ENCODE measurements at regions not wholly inside any gene's neighbourhood (a gene's known extent, or its start where the extent isn't known, plus 50 kb on each side); places are given as distances from the start of the nearest gene placed in this dataset.

- DNase-seq, result no peak
These were observed 274.4 kb downstream of the CSNK1G3 start for GRCh38 chr5:123786411-123786810.

- peak; percentile 15 for DNase-seq
These were observed 273.4 kb downstream of the CSNK1G3 start for GRCh38 chr5:123785162-123786071.

GRCh38 chr5:123783421-123783820 is 271.4 kb downstream of the CSNK1G3 start:
- DNase-seq, result no peak

- no peak for DNase-seq
These were observed 266.7 kb downstream of the CSNK1G3 start for GRCh38 chr5:123778641-123779040.

GRCh38 chr5:123776761-123777160 is 264.8 kb downstream of the CSNK1G3 start:
- DNase-seq, result no peak

GRCh38 chr5:123771715-123772114 is 259.7 kb downstream of the CSNK1G3 start:
- no peak for DNase-seq

GRCh38 chr5:123763201-123763600 is 251.2 kb downstream of the CSNK1G3 start:
- no peak for DNase-seq

GRCh38 chr5:123756816-123757215 is 244.8 kb downstream of the CSNK1G3 start:
- DNase-seq, result no peak

GRCh38 chr5:123756318-123756665 is 244.3 kb downstream of the CSNK1G3 start:
- DNase-seq, result peak; percentile 8

- DNase-seq, result no peak
These were observed 243.8 kb downstream of the CSNK1G3 start for GRCh38 chr5:123755653-123756317.

- peak; percentile 42 for DNase-seq
These were observed 242.9 kb downstream of the CSNK1G3 start for GRCh38 chr5:123754908-123755307.

- DNase-seq, result peak; percentile 47
These were observed 242.2 kb downstream of the CSNK1G3 start for GRCh38 chr5:123753937-123754891.

GRCh38 chr5:123753180-123753936 is 241.4 kb downstream of the CSNK1G3 start:
- no peak for DNase-seq

GRCh38 chr5:123752552-123753179 is 240.7 kb downstream of the CSNK1G3 start:
- peak; percentile 6 for DNase-seq

- no peak for DNase-seq
These were observed 239.7 kb downstream of the CSNK1G3 start for GRCh38 chr5:123751670-123752069.

- DNase-seq, result no peak
These were observed 236.3 kb downstream of the CSNK1G3 start for GRCh38 chr5:123748239-123748638.

GRCh38 chr5:123746683-123747360 is 234.8 kb downstream of the CSNK1G3 start:
- no peak for DNase-seq

GRCh38 chr5:123743990-123744583 is 232.1 kb downstream of the CSNK1G3 start:
- no peak for DNase-seq

- no peak for DNase-seq
These were observed 223.4 kb downstream of the CSNK1G3 start for GRCh38 chr5:123735384-123735783.

GRCh38 chr5:123732257-123732656 is 220.3 kb downstream of the CSNK1G3 start:
- no peak for DNase-seq

- no peak for DNase-seq
These were observed 210.5 kb downstream of the CSNK1G3 start for GRCh38 chr5:123722451-123722850.
